IPS-NIHi7 (cell line): ENCODE measurements at regions not wholly inside any gene's neighbourhood (a gene's known extent, or its start where the extent isn't known, plus 50 kb on each side); places are given as distances from the start of the nearest gene placed in this dataset.
"Not testable (repeated sequence)": the region's sequence is repeated elsewhere in the genome, so short reads cannot be mapped to it uniquely, and the experiment has no call there.

Source experiments
- DNase-seq: peaks from one replicate; pipeline ENCODE4 v3.0.0; 2012; ENCODE audit warnings: mixed read lengths; ENCODE audit errors: extremely low spot score

DNA sequence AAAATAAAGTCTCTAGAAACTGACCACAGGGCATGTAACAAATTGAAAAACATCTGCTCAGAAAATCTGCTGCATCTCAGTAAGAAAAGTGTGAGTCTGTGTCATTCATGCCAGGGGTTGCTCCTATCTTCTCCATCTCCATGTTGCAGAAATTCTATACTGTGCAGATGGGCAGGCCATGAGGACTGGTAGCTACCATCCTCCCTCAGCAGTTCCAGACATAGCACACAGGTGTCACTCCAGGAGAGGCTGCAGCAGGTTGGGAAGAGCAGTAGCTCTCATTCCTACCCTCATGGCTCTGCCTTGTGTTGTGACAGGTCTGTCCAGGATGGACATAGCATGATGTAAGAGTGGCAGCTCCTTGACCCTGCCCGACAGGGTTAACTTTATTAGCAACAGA lies 173.4 kb downstream of the NDUFS4 start:
- peak; percentile 33 for DNase-seq

DNA sequence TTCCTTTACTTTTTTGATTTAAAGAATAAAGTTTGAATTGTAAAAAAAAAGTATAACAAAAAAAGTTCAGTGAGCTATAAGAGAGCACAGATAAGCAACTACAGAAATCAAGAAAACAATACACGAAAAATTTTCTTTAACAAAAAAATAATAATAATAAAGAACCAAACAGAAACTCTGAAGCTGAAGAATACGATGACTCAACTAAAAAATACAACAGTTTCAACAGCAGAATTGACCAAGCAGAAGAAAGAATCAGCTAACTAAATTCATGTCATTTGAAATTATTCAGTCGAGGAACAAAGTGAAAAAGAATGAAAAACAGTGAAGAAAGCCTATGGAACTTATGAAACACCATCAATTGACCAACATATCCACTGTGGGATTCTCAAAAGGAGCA lies 177.7 kb downstream of the NDUFS4 start:
- no peak for DNase-seq

DNA sequence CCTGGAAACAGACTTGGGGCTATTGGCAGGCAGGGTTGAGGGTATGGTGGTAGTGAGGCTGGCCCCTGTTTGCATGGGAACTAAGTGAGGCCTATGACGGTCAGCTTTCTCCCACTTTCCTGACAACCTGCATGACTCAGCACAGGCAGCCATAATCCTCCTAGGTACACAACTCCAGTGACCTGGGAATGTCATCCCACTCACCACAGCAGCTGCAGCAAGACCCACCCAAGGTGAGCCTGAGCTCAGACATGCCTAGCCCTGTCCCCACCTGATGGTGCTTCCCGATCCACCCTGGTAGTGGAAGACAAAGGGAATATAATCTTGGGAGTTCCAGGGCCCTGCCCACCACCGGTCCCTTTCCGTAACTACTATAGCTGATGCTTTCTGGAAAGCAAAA lies 178.7 kb downstream of the NDUFS4 start:
- DNase-seq = no peak

DNA sequence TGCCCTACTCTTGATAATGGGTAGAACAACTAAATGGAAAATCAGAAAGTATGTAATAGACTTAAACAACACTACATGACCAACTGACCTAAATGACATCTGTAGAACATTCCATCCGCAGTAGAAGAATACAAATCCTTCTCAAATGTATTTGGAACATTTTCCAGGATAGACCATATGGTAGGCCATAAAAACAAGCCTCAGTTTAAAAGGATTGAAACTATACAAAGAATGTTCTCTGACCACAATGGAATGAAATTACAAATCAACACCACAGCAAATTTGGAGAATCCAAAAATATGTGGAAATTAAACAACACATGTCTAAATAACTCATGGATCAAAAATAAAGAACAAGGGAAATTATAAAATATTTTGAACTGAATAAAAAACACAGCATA lies 189.2 kb downstream of the NDUFS4 start:
- DNase-seq = no peak

DNA sequence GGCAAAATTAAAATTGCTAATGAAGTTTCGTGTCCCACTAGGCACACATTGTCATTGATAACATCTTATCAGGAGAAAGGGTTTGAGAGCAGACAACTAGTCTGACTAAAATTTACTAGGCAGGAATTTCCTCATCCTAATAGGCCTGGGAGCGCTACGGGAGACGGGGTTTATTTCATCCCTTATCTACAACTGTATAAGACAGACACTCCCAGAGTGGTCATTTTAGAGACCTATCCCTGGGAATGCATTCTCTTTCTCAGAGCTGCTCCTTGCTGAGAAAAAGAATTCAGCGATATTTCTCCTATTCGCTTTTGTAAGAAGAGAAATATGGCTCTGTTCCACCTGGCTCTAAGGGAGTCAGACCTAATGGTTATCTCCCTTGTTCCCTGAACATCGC lies 191.8 kb downstream of the NDUFS4 start:
- not testable (repeated sequence) for DNase-seq

DNA sequence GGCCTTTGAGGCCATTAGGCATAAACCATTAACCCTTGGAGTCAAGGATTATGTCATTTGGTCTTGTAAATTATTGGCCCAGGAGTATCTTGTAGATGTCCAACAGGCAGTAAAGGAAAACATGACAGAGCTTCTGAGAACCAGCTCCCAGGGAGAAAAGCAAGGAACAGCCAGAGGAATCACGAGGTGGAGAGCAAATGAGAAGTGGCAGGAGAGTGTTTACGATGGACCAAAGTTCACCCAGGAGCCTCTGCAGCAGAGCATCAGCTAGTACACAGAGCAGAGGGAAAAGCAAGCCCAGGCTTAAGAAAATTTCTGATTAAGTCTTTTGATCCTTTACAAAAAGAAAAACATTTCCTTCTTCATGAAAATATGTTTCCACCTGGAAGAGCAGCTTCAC lies 206.2 kb downstream of the NDUFS4 start:
- DNase-seq = no peak

DNA sequence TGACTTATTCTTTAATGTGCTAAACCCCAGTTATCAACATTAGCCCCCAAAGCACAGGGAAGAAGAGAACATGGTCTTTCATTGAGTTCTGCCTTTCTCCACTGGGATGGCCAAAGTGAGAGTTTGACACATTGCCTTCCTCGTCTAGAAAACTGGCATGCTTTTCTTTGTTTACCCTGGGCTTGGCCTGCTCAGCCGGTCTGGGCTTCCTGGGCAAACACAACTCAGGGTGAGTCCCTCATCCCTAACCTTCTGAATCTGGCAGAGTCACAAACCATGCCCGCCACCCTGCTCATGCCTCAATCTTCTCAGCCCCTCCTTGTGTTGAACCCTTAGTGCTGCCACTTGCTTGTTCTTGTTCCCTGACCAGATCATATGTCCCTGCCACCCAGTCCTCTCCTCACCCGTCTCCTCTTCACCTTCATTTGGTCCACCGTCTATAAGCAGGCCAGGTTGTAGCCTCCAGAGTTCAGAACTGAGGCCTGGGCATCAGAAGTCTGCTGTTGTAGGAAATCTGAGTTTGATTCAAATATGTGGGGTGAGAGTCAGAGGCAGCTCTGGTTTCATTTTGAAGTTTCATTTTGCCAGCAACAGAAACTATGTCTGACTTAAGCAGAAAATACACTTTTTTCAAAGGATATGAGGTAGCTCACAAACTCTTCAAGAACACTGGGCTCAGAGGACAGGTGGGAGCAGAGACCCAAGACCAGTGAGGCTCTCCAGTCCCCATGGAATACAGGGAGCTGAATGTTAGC lies 217.6 kb downstream of the NDUFS4 start:
- no peak for DNase-seq

DNA sequence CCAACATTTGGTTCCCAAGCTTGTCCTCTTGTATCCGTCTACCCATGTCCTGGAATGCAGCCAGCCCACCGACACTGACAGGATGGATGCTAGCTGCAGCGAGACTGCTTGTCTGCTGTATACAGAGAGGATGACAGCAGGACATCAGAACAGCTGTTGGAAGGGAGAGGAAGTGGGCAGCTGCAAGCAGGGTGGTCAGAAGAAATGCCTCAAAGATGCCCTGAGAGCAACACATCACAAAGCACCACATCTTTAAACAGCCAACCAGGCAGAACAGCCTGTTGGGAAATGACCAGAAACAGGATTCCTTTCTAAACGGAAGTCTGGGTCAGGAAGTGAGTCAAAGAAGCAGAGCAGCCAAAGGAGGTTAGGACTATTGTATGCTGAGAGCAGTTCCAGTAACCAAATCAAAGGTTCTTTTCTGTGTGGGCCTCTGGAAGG lies 219.1 kb downstream of the NDUFS4 start:
- DNase-seq = no peak

DNA sequence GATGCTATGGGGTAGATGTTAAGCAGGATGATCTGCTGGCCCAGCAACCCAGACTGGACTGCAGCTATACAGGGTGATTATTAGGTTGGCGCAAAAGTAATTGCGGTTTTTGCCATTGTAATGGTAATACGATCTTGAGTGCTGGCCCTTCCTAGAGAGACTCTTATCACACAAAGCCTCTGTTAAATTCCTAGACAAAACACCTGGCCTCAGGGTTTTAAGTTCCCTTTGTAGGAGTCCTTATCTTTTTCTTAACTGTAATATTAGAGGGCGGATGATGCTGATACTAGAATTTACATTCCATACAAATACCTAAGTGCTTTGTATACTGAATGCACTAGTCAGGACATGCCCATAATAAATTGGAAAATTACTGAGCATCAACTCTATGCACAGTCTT lies 222.2 kb downstream of the NDUFS4 start:
- DNase-seq = no peak

DNA sequence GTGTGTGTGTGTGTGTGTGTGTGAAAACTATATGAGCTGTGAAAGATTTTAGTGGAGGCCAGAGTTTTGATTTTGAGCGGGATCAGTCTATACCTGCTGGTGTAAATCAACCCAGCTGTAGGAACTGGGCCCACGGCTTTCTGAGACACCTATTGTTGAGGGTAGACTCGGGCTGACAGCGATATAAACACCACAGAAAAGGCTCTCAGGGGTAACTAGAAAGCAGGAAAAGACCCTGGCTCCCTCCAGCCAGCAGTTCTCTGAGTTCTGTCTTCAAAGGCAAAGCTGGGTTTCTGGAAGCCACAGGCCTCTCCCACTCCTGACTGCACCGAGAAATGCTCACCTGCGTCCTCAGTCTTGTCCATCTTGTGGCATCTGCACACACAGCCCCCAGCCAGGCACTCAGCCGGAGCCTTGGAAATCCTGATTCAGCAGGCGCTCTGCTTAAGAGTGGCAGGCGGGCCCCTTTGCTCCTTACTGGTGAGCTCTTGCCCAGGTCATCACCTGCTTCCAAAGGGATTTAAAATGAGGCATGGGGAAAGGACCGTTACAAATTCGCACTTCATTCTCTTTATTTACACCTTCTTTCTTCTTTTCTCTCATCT lies 223.3 kb downstream of the NDUFS4 start:
- no peak for DNase-seq

DNA sequence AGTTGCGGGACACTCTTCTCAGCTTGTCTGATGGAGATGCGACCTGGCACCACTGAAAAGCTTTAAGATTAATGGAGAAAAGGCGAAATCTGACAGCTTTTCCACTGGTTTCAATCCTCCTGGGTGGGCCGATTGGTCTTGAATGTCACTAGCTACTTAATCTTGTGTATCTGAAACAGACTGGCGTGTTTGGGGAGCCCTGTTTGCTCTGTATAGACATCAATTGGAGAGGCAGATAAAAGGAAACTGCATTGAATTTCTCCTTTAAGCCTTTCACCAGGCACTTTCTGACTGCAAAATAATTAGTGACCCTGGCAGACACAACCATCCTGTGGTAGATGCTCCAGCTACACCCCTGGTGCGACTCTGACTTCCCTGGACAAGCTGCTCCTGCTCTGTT lies 224.2 kb downstream of the NDUFS4 start:
- DNase-seq = no peak

DNA sequence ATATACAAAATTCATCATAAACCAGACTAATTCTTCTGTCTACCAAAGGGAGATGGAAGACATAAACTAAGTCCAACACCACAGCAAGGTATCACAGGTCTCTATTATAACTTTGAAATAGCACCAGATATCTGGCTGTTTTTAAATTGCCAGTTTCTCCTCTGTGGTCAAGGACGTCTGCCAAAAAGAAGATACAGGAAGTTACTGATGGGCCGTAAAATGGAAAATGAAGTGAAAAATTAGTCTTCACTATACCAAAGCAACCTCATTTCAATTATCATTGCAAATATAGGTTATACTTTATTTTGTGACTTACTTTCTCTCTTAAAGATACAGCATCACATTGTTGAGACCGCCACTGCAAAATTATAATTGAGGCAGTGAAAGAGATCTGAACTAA lies 225.5 kb downstream of the NDUFS4 start:
- no peak for DNase-seq

DNA sequence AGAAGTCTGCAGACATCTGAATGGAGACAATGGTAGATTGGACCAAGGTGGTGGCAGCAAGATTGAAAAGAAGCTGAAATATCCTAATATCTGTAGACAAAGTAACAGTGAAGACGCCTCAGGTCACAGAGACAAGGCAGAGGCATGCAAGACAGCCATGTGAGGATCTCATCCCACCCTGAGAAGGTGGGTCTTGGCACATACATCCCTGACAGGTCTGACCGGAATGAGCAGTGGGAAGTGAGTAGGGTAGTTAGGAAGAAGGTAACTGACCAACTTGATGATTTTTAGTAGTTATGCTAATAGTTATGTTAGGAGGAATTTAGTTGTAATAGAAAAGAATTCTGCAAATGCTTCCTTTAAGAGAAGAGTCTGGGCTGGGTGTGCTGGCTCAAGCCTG lies 229.6 kb downstream of the NDUFS4 start:
- no peak for DNase-seq

DNA sequence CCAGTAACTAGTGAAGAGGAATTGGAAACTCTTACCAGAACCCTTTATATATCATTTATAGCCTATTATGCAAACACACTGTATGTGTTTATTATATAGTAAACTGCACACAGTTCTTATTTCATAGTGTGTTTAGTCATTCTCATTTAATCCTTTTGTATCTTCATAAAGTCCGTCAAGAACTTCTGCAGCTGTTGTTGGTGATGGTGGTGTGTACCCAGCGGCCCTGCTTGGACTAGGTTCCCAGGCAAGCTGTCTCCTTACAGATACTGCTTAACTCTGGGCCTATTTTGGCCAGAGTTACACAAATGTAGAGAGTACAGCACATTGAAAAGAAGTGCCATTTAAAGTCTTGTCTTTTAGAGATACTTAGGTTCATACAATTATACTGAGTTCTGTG lies 231.9 kb downstream of the NDUFS4 start:
- no peak for DNase-seq

DNA sequence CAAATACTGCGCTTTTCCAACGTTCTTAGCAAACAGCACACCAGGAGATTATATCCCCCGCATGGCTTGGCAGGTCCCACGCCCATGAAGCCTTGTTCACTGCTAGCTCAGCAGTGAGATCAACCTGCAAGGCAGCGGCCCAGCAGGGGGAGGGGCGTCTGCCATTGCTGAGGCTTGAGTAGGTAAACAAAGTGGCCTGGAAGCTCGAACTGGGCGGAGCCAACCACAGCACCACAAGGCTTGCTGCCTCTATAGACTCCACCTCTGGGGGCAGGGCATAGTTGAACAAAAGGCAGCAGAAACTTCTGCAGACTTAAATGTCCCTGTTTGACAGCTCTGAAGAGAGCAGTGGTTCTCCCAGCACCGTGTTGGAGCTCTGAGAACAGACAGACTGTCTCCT lies 239.2 kb downstream of the NDUFS4 start:
- DNase-seq = not testable (repeated sequence)

DNA sequence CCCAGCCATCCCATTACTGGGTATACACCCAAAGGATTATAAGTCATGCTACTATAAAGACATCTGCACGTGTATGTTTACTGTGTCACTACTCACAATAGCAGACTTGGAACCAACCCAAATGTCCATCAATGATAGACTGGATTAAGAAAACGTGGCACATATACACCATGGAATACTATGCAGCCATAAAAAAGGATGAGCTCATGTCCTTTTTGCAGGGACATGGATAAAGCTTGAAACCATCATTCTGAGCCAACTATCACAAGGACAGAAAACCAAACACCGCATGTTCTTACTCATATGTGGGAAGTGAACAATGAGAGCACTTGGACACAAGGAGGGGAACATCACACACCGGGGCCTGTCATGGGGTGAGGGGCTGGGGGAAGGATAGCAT lies 248.0 kb downstream of the NDUFS4 start:
- not testable (repeated sequence) for DNase-seq

DNA sequence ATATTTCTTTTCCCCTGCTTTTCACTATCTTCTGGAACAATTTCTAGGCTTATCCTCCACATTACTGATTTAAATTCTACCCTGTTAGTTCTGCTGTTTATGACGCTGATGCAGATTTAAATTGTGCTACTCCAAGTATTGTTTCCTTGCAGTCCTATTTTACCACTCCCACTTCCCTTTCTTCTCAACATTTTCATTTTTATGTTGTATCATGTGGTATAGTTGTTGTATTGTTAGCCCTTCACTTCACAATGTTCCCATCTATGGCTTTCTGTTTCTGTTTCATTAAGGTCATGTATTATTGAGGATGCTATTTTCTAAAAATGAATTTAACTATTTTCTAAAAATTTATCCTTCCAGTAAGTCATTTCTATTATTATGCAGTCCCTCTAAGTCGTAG lies 254.4 kb downstream of the NDUFS4 start:
- no peak for DNase-seq

DNA sequence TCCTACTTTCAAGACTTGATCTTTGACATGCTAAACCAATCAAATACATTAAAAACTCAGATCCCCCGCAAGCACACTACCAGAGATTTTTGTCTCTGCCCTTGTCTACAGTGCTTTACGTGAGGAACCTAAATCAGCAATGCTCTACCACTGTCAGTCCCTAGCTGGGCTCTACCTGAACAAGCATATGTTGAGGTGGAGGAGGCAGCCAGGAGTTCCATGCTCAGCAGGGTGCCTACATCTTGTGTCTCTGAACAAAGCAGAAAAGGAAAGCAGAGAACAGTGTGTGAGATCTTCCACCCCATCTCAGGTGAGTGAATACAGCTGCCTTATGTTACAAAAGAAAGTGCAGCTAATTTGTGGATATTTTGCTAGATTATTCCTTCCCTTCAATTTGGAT lies 255.0 kb downstream of the NDUFS4 start:
- DNase-seq = peak; percentile 24

DNA sequence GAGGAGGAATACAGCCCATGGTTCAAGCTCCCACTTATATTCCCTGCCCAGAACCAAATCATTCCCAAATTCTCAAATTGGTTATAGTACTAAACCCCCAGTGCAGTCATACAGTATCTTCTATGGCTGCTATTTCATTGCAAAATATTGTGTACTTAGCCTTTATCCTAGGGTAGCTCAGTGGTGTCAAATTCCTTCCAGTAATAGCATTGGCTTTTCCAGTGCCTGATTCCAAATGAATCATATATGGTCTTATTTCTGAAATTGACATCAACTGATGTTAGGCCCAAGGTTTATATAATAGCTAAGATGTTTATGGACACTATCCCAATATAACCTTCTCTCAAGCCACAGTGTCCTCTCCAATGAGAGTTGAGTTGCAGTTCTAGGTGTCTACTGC lies 256.7 kb downstream of the NDUFS4 start:
- no peak for DNase-seq

DNA sequence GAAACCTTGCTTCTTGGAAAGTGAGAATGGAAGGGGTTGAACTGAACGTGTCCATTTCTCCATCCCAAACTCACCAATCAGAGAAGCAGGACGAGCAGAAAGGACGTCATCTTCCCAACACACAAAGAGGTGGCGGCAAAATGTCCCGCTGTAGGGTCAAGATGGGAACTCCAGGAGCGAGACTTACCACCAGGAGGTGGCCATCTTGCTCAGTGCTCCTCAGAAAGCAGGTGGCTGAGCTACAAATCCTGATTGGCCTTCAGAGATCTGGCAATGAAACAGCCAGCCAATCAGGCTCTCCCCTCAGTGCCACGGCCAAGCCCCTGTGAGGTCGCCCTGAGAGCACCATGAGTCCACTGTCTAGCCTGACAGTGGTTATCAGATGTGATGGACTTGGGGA lies 259.0 kb downstream of the NDUFS4 start:
- DNase-seq = no peak

DNA sequence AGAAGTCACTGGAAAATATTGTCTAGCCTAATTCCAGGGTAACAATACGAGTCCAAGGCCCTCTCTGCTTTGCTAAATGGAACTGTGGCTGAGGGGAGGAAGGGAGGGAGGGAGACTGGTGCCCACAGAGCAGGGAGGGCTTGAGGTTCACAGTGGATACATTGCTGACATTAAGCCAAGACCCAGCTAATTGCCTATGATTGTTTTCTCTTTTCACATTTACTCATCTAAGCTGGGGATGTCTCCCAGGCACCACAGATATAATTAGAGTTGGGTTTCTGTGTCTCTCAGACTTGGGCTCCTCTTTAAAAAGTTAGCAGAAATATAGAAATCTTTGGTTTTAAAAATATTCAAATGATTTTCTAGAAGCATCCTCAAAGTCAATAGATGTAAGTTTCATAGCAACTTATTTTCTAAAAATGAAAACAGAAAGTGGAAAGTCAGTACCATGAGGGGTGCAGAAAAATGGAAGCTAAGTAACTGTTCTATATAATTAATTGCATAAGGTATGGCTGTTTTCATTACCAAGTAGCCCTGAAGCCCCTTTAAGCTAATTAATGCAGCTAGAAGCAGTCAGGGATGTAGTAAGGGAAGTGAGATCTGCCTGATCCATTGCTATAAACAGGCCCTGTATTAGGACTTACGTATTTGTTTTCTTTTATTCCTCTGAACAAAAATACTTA lies 259.8 kb downstream of the NDUFS4 start:
- DNase-seq = no peak

DNA sequence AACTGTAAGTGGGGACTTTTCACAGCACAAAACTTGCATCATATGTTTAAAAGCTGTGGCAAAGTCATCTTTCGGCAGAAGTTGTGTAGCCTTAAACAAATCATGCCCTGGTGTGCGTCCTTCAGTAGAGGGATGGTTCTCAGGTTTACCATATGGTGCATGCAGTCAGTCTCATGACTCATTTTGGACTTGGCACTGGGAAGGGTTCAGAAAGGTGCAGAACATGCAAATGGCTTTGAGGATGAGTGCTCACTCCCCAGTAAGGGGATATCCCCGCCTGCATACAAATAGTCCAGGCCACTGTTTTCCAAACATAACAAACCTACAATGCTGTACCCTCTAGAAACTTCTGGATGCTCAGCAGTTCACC lies 260.3 kb downstream of the NDUFS4 start:
- DNase-seq = no peak

DNA sequence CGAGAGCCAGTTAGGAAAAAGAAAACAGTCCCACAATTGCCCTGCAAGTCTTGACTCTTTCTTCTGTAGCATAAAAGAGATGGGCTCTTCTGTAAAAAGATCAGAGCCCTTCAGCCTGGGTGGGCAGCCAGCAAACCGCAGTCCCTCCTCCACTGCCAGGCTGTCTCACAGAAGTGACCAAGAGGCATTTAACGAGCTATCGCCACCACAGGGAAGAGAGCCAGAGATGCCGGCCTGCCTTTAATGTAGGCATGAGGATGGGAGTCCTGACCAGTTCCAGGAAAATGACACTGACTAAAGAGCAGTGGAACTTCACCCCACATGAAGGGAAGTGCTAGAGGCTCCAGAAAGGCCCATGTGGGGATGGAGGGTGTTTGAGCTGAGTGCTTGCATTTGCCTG lies 264.6 kb downstream of the NDUFS4 start:
- no peak for DNase-seq
